GM12872 (cell line): ENCODE measurements at regions not wholly inside any gene's neighbourhood (a gene's known extent, or its start where the extent isn't known, plus 50 kb on each side); places are given as distances from the start of the nearest gene placed in this dataset.
A peak's percentile ranks its signal among the peaks of the same experiment; 100 is the strongest.

Experiments used
- TF ChIP-seq, protein P1 (sequence below): IDR thresholded peaks from 3 replicates; pipeline ENCODE4 v1.5.1; 2011; ENCODE audit warnings: low read depth, mild to moderate bottlenecking, low read length, moderate library complexity; ENCODE audit not compliant: insufficient read depth

GRCh38 chr9:1723522-1724015 lies 291.6 kb upstream of the SMARCA2 start:
- TF ChIP-seq, protein P1, sequence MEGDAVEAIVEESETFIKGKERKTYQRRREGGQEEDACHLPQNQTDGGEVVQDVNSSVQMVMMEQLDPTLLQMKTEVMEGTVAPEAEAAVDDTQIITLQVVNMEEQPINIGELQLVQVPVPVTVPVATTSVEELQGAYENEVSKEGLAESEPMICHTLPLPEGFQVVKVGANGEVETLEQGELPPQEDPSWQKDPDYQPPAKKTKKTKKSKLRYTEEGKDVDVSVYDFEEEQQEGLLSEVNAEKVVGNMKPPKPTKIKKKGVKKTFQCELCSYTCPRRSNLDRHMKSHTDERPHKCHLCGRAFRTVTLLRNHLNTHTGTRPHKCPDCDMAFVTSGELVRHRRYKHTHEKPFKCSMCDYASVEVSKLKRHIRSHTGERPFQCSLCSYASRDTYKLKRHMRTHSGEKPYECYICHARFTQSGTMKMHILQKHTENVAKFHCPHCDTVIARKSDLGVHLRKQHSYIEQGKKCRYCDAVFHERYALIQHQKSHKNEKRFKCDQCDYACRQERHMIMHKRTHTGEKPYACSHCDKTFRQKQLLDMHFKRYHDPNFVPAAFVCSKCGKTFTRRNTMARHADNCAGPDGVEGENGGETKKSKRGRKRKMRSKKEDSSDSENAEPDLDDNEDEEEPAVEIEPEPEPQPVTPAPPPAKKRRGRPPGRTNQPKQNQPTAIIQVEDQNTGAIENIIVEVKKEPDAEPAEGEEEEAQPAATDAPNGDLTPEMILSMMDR = no peak

- TF ChIP-seq, protein P1 = peak; percentile 40; the same call in 2 of the 3 replicates
Observed at GRCh38 chr9:1726993-1727759, 288.0 kb upstream of the SMARCA2 start.

- TF ChIP-seq, protein P1 = no peak
Observed at GRCh38 chr9:1729631-1730030, 285.5 kb upstream of the SMARCA2 start.

DNA sequence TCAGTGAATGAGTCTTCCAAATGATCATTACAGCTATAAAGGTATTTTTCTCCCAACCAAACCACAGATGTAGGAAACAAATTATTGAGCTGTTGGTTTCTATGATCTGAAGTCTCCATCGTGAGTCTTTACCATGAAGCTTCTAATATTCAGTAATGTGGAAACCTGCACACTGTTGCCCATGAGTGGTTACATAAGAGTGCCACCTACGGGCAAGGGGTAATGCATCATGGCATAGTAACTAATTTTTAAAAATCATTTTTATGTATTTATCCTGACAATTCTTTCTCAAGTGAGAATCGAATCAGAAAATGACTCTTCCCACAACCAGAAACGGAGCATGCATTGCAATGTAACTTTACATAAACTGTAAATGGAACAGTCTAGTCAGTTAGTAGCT lies 282.5 kb upstream of the SMARCA2 start:
- TF ChIP-seq, protein P1 = peak; percentile 42; the same call in 2 of the 3 replicates

GRCh38 chr9:1738511-1739100 lies 276.5 kb upstream of the SMARCA2 start:
- TF ChIP-seq, protein P1 = no peak

DNA sequence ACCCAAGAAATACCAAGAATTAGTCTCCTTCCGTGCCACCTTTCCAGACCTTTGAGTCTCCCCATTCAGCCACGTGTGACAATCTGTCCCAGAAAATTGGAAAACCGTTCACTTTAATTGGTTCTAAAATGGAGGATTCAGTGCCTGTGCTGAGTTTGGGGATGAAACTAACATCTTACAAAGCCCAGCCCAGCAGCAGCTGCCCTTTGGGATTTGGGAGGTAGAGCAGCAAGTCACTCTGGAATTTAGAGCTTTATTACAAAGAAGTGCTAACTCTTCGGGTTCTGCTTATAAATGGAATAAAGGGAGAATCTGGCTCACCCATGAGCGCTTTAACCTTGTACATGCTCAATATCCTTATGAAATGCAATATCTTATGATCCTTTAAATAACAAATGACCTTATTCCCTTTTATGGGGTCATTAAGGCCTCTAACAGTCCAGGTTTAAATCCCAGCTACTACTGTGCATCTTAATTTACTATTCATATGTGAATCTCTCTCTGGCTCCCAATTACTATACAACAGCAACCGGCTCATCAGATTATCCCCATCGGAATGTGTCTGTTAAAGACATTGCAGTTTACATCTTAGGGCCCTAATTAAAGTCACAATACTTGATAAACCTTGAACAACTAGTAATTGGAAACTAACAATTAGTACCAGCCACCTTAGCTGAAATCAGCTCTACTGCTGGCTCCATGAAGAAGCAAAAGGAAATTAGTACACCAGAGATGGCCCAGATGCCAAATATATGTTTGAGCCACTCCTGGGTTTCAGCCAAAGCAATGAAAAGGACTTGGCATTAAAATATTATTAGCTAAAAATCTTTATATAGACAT lies 271.8 kb upstream of the SMARCA2 start:
- TF ChIP-seq, protein P1 = no peak

GRCh38 chr9:1745980-1746379 lies 269.2 kb upstream of the SMARCA2 start:
- TF ChIP-seq, protein P1 = no peak
